Activated CD4-positive, alpha-beta T cell treated with anti-CD3 and anti-CD28 coated beads for 36 hours (primary cell): ENCODE measurements at regions not wholly inside any gene's neighbourhood (a gene's known extent, or its start where the extent isn't known, plus 50 kb on each side); places are given as distances from the start of the nearest gene placed in this dataset.
"Not testable (repeated sequence)": the region's sequence is repeated elsewhere in the genome, so short reads cannot be mapped to it uniquely, and the experiment has no call there.

Experiments
- ATAC-seq: fragments of 200-7000 bp; cut with Tn5 transposase; one replicate; pipeline ENCODE4 v1.10.0; 2021; ENCODE audit warnings: mild to moderate bottlenecking, moderate library complexity
- CTCF ChIA-PET: fragments of 350-600 bp; sonication (Branson Sonifier 250); formaldehyde crosslinking; loops from one replicate; lab custom pipeline; 2021; ENCODE audit warnings: antibody characterized with exemption; lab: Charles Lee
- POLR2A ChIA-PET: fragments of 350-600 bp; sonication (Branson Sonifier 250); formaldehyde crosslinking; loops from one replicate; lab custom pipeline; 2021; ENCODE audit warnings: antibody characterized with exemption, inconsistent platforms; lab: Charles Lee
- DNase-seq: peaks from one replicate; pipeline ENCODE4 v3.0.0-alpha.2; 2020
- H3K27ac Mint-ChIP-seq: one replicate; pipeline ENCODE4 v1.8.0; 2021; ENCODE audit warnings: mixed read lengths
- H3K27me3 Mint-ChIP-seq: one replicate; pipeline ENCODE4 v1.8.0; 2021; ENCODE audit warnings: mixed read lengths
- H3K36me3 Mint-ChIP-seq: one replicate; pipeline ENCODE4 v1.8.0; 2021; ENCODE audit warnings: low read depth, mixed read lengths
- H3K4me1 Mint-ChIP-seq: one replicate; pipeline ENCODE4 v1.8.0; 2021; ENCODE audit warnings: mixed read lengths
- H3K4me3 Mint-ChIP-seq: one replicate; pipeline ENCODE4 v1.8.0; 2021; ENCODE audit warnings: mild to moderate bottlenecking, moderate library complexity, mixed read lengths
- H3K9me3 Mint-ChIP-seq: one replicate; pipeline ENCODE4 v1.8.0; 2021; ENCODE audit warnings: low read depth, mixed read lengths
- intact Hi-C, 2 experiments: fragments of 100-400 bp; cut with DNase I in 1 of 2; cut with micrococcal nuclease in 1 of 2; formaldehyde crosslinking; loops; one replicate each; pipeline versions ENCODE4 v1.14.2 to v1.15.1; 2022 to 2024; cut with DNase I, micrococcal nuclease

DNA sequence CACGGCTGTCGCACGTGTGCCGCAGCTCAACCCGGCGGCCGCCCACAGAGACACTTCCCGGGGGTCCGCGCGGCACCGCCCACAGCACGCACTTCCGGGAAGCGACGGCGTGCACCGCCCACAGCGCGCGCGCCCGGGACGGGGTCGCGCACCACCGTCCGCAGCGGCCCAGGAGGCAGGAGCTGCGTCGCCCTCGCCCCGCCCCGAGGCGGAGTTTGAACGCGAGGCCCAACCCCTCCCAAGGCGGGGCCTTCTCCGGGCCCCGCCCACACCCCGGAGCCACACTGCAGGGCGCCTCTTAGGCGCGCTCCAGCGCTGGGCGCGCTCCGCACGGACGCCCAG, 5366.8 kb upstream of the TPTE start:
- not testable (repeated sequence) for H3K36me3 Mint-ChIP-seq

DNA sequence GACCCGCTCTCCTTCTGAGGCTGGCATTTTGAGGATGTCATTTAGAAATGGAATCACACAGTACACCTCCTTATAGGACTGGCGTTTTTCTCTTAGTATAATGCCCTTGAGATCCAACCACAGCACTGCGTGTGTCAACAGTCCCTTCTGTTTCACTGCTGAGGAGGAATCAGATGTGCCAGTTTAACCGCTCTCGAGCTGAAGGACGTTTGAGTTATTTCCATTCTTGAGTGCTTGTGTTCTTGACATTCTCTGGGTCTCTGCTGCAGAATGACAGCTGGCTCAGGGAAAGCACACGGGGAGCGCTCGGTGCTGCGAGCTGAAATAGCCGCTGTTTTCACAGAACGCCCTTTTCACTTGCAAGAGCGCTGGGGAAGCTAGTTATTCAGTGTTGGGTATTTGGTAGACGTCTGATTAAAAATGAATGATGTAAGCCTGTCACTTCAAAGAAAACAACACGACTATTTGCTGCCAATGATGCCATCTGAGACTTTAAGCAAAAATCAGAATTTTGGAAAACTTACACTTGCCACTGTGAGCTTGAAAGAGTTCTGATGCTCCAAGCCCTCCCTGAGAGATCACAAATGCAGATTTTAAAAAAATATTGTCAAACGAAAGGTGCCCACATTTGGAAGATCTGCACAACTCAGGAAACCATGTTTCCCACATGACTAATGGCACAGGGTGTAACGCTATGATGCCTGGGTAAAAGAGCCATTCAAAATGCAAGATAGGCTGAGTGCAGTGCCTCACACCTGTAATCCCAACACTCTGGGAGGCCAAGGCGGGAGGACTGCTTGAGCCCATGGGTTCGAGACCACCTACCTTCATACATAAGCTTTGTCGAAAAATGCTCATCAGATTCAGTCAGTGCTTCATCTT, 5358.4 kb upstream of the TPTE start:
- intact Hi-C loops, POLR2A ChIA-PET, H3K36me3 Mint-ChIP-seq, DNase-seq, H3K9me3 Mint-ChIP-seq, H3K27ac Mint-ChIP-seq, H3K4me1 Mint-ChIP-seq, ATAC-seq, H3K4me3 Mint-ChIP-seq, H3K27me3 Mint-ChIP-seq, CTCF ChIA-PET: not testable (repeated sequence)

More for the DNA sequence above, 5366.8 kb upstream of the TPTE start:
- H3K27ac Mint-ChIP-seq, CTCF ChIA-PET, H3K4me1 Mint-ChIP-seq, H3K9me3 Mint-ChIP-seq, H3K27me3 Mint-ChIP-seq, intact Hi-C loops, POLR2A ChIA-PET, H3K4me3 Mint-ChIP-seq: not testable (repeated sequence)
- peak; percentile 100 for ATAC-seq
- peak; percentile 85 for DNase-seq

DNA sequence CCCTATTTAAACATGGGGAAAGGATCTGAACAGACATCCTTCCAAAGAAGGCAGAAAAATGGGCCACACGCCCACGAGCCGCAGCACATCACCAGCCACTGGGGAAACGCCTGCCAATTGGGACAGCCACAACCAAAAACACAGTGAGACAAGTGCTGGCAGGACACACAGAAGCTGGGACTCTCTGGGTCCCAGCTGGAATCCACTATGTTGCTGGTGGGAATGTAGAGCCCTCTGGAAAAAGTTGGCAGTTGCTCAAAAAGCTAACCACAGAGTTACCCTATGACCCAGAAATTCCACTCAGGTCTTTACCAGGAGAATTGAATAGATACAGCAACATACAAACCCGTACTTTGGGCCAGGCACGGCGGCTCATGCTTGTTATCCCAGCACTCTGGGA, 5355.6 kb upstream of the TPTE start:
- H3K4me1 Mint-ChIP-seq, H3K9me3 Mint-ChIP-seq, POLR2A ChIA-PET, DNase-seq, H3K4me3 Mint-ChIP-seq, intact Hi-C loops, ATAC-seq, H3K27me3 Mint-ChIP-seq, H3K27ac Mint-ChIP-seq, CTCF ChIA-PET, H3K36me3 Mint-ChIP-seq: not testable (repeated sequence)
